NOMO-1 treated with dmso at 0.1 percent for 144 hours (cell line): ENCODE measurements at regions not wholly inside any gene's neighbourhood (a gene's known extent, or its start where the extent isn't known, plus 50 kb on each side); places are given as distances from the start of the nearest gene placed in this dataset.
"Not testable (repeated sequence)": the region's sequence is repeated elsewhere in the genome, so short reads cannot be mapped to it uniquely, and the experiment has no call there.

ENCODE experiments used
- DNase-seq: peaks from one replicate; lab custom pipeline; 2025; ENCODE audit not compliant: unreplicated experiment; lab: John Stamatoyannopoulos, UW

DNA sequence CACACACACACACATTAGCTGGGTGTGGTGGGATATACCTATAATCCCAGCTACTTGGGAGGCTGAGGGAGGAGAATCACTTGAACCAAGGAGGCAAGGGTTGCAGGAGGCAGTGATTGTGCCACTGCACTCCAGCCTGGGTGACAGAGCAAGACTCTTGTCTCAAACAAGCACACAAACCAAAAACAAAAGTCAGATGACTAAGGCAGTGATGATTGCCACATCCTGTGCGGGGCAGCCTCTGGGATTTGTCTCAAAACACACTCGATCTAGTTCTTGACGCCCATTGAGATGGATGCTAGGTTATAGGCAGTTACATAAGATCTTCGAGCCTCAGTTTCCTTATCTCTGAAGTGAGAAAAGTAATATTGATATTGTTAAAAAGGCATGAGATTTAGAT, 57.8 kb upstream of the NBPF8 start:
- peak; percentile 7 for DNase-seq

DNA sequence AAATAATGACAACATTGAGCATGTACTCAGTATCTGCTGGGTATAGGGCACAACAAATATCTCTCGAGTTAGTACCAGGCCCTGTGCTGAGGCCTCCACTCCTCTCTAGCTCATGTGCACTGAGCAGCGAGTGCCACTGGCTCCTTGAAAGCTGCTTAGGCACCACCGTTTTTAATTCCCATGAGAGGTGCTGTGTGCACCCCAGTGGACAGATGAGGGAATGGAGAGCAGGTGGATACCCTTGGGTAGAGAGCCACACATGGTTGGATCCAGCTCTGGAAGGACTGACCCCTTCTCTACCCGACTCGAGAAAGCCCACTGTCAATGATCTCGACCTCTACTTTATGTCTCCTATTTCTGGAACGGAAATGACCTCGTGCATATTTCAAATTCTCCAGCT, 58.7 kb upstream of the NBPF8 start:
- not testable (repeated sequence) for DNase-seq

- DNase-seq = not testable (repeated sequence)
Measured at GRCh38 chr1:120354618-120355184, 60.1 kb upstream of the NBPF8 start.

DNA sequence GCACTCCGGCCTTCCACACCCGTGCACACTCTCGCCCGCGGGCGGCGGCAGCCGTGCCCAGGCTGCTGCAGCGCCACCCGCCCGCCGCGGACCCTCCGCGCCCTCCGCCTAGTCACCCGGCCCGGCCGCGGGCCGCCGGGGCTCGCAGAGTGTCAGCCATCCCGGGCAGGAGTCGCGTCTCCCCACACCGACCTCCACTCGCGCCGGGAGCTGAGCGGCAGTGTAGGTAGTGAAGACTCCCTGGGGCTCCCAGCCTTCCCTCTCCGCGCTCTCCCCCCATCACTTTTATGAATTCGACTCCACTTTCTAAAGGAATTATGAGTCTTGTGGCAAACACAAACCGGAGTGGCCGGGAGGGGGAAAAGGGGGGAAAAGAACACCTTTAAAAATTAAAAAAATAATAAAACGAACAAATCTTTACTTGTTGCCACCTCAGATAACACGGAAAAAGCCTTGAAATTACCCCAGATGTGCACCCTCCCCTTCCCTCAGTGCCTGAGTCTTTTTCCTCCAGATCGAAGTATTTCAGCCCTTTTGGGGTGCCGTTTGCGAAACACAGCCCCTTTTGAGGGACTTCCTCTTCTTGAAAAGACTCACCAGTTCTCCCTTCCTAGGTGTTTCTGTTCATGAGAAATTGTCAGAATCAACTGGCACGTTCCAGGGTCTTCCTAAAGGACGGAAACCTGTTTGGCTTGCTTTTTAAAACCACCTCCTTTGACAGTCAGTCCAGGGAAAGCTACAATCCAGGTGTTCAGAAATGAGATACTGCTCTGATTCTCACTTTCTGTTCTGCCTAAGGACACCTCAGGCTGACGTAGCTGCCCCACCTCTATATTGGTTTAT, 72.4 kb upstream of the NBPF8 start:
- DNase-seq = not testable (repeated sequence)

DNA sequence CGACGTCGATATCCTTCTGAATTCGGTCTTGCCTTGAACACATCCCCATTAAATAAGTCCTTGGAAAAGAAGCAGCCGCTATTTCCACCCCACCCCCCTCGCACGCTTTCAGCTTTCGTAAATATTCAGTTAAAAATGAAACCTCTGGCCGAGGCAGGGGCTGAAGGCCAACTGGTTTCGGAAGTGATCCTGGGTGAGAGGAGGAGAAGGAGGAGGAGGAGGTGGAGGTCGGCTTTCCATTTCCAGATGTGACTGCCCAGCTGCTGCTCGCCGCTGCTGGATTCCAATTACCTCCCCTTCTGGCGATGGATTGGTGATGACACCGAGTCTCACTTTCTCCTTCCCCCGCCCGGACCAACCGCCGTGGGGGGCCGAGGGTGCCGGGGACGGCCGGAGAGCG, 73.1 kb upstream of the NBPF8 start:
- not testable (repeated sequence) for DNase-seq

DNA sequence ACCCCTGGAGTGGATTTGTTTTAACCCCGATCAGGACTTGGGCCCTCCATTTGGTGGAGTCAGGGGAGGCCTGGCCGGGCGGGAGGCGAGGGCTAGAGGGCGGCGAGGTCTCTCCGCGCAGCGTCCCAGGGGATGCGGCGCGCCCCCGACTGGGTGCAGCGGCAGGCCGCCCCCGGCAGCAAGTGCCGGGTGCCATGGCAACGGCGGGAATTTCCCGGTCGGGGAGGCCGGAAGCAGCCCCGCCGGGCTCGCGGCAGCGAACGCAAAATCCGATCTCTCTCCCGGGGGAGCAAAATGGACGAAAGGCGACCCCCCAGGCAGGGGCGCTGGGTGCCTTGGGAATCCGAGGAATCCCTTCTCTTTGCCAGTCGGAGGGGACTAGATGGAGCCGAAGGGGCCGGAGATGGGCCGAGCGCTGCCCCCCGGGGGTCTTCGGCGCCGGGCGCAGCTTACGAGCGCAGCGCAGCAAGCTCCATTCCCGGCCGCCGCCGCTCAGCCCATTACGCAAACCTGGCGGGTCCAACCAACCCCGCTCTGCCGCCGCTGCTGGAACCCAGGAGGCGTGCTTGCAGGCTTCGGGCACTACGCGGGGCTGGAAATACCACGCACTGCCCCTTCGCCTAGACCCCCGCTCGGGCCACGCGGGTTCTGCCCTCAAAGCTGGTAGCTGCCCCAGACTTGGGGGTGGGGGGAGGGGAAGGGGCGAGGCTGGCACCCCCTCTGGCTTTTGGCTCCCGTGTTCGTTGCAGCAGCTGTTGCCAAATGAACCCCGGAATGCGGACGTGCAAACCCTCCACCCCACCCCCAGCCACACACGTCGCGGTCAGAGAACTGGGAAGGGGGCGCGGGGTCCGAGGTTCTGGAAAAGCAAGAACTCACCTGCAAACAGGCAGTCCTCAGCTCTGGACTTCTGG, 73.7 kb upstream of the NBPF8 start:
- not testable (repeated sequence) for DNase-seq

- not testable (repeated sequence) for DNase-seq
Measured at GRCh38 chr1:120315738-120316137, 99.1 kb upstream of the NBPF8 start.

GRCh38 chr1:120311930-120312329, 102.9 kb upstream of the NBPF8 start:
- not testable (repeated sequence) for DNase-seq

GRCh38 chr1:120308940-120309578, 105.8 kb upstream of the NBPF8 start:
- not testable (repeated sequence) for DNase-seq

DNA sequence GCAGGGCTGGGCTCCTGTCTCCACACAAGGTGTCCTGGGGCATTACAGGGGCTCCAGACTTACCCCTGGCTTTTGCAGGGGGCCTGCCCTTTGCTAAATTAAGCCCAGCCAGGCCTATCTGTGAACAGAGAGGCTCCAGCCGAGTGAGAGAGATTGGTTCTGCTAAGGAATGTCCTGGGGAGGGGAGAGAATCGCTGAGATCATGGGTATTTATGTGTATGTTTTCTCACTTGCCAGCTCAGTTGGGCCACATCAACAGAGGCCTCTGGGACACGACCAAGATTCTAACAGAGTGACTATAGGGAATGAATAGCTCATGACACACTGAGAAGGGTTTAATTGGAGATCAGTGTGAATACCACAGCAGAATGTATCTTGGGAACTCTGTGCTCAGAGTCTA, 109.8 kb upstream of the NBPF8 start:
- DNase-seq = not testable (repeated sequence)

DNA sequence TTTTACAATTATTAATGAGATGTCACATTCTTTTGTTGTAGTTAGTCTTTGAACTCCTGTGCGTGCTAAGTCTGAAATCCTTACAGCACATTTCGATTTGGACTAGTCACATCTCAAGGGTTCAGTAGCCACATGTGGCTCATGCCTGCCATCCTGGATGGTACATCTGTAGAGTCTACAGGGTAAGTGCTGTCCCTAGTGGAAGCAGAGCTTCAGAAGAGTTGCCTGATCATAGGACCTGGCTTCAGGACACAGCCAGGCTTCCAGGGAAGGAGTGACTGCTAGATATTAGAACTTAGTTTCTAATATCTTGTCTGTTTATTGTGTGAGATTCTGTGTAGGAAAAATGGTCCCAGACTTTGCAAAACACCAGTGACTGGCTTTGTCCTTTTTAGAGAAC, 110.5 kb upstream of the NBPF8 start:
- DNase-seq = not testable (repeated sequence)

DNA sequence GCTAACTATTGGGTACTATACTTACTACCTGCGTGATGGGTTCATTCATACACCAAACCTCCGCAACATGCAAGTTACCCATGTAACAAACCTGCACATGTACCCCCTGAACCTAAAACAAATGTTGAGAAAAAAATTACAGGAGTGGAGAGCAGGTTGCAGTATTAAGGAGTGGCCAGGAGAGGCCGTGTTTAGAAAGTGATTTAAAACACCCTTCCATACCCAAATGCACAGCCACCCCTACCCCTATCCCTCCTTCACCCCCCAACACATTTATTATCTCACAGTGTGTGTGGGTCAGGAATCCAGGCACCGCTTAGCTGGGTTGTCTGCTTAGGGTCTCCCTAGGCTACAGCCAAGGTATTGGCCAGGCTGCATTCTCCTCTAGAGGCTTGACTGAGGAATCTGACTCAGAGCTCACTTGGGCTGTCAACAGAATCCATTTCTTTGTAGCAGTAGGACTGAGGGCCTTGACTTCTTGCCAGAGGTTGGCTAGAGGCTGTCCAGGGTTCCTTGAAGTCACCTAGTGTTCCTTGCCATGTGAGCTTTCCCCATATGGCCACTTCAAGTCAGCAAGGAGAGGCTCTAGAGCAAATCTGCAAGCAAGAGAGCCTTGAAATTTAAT, 115.3 kb upstream of the NBPF8 start:
- not testable (repeated sequence) for DNase-seq

DNA sequence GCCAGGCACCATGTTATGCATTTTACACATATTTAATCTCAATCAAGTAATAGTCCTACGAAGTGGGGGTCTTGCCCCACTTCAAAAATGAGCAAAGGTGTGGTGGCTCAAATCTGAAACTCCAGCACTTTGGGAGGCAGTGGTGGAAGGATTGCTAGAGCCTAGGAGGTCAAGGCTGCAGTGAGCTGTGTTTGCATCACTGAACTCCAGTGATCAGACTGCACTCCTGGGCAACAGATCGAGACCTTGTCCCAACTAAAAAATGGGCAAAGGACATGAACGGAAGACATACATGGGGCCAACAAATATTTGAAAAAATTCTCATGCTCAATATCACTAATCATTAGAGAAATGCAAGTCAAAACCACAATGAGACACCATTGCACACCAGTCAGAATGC, 116.3 kb upstream of the NBPF8 start:
- not testable (repeated sequence) for DNase-seq

GRCh38 chr1:120297345-120297953, 117.4 kb upstream of the NBPF8 start:
- not testable (repeated sequence) for DNase-seq

- DNase-seq = not testable (repeated sequence)
Measured at GRCh38 chr1:120290105-120290504, 113.8 kb upstream of the SEC22B start.

- not testable (repeated sequence) for DNase-seq
Measured at GRCh38 chr1:120289601-120290074, 113.3 kb upstream of the SEC22B start.

GRCh38 chr1:120288814-120289600, 112.7 kb upstream of the SEC22B start:
- not testable (repeated sequence) for DNase-seq

DNA sequence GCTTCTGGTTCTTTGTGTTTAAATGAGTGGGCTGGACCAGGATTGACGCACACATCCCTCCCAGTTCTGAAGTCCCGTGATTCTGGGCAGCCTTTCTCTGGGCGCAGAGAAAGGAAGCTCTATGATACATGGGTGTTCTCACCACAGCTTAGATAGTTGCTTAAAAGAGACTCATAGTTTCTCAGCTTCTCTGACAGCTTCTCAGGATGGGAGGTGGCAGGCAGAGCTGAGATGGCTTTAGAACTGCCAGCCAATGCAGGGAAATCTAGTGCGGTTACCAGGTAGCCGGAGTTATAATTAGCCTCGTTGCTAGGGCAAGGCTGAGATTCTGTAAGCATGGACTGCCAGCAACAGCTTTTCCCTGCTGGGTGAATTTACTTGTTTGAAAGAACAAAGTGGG, 111.8 kb upstream of the SEC22B start:
- not testable (repeated sequence) for DNase-seq
